ENCODE measurements at regions not wholly inside any gene's neighbourhood (a gene's known extent, or its start where the extent isn't known, plus 50 kb on each side); places are given as distances from the start of the nearest gene placed in this dataset.

DNA sequence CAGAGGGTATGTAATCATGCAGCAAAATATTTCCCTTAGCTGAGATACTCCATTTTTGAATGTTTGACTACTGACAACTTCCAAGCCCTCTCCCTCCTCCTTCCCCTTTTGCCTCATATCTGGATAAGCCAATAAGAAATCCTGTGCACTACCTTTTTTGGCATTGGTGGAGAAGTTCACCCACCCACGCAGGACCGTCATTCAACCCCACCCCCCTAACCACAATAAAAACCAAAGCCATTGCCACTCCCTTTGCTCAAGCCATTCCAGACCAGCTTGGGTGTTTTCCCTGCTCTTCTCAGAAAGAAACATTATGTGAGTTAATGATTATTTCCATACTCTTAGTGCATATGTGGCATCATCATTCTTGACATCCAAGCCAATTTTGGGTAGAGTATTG, 176.7 kb downstream of the PTPN11 start:
- Mint-ChIP-seq H3K4me3 (no peak overlapping the region), H3K4me1 (peaks cover 10% of the 10 kb centered on the region), H3K27me3 (ENCODE audit: low read depth) (peaks cover 88% of the 10 kb centered on the region), H3K27ac (no peak overlapping the region), H3K36me3 (peaks cover 2% of the 10 kb centered on the region), H3K9me3 (peaks cover 9% of the 10 kb centered on the region)
- ChIA-PET POLR2A (interaction anchor here (0.6 kb wide), 1 partner anchor 112 kb away, joined by 3 read pairs; no protein-coding TSS in a partner anchor), CTCF (interaction anchor here (1.1 kb wide), 1 partner anchor 21 kb away, joined by 3 read pairs; no protein-coding TSS in a partner anchor)
- DNase-seq (ENCODE audit: low spot score) (no peak), ATAC-seq (no peak)
- TF ChIP-seq MLX (CRISPR knock-in tag; IDR thresholded peaks at IDR 0.05) (no peak), JUN (CRISPR knock-in tag; IDR thresholded peaks at IDR 0.05) (no peak), NR1H2 (CRISPR knock-in tag; IDR thresholded peaks at IDR 0.05) (no peak), IRF1 (CRISPR knock-in tag; IDR thresholded peaks at IDR 0.05) (no peak), ATF3 (CRISPR knock-in tag; conservative IDR thresholded peaks at IDR 0.05) (no peak), ESRRA (CRISPR knock-in tag; IDR thresholded peaks at IDR 0.05; ENCODE audit: borderline replicate concordance) (no peak), HMGA2 (CRISPR knock-in tag; IDR thresholded peaks at IDR 0.05) (no peak), CBFB (CRISPR knock-in tag; IDR thresholded peaks at IDR 0.05; ENCODE audit: low read depth) (no peak), NR2C2 (CRISPR knock-in tag; IDR thresholded peaks at IDR 0.05) (no peak), SP1 (CRISPR knock-in tag; conservative IDR thresholded peaks at IDR 0.05) (no peak), ZNF138 (CRISPR knock-in tag; conservative IDR thresholded peaks at IDR 0.05) (no peak)
- TF ChIP-seq, protein P1, sequence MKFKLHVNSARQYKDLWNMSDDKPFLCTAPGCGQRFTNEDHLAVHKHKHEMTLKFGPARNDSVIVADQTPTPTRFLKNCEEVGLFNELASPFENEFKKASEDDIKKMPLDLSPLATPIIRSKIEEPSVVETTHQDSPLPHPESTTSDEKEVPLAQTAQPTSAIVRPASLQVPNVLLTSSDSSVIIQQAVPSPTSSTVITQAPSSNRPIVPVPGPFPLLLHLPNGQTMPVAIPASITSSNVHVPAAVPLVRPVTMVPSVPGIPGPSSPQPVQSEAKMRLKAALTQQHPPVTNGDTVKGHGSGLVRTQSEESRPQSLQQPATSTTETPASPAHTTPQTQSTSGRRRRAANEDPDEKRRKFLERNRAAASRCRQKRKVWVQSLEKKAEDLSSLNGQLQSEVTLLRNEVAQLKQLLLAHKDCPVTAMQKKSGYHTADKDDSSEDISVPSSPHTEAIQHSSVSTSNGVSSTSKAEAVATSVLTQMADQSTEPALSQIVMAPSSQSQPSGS (CRISPR knock-in tag; IDR thresholded peaks at IDR 0.05; ENCODE audit: borderline replicate concordance, low read depth) = no peak
- TF ChIP-seq, protein P2, sequence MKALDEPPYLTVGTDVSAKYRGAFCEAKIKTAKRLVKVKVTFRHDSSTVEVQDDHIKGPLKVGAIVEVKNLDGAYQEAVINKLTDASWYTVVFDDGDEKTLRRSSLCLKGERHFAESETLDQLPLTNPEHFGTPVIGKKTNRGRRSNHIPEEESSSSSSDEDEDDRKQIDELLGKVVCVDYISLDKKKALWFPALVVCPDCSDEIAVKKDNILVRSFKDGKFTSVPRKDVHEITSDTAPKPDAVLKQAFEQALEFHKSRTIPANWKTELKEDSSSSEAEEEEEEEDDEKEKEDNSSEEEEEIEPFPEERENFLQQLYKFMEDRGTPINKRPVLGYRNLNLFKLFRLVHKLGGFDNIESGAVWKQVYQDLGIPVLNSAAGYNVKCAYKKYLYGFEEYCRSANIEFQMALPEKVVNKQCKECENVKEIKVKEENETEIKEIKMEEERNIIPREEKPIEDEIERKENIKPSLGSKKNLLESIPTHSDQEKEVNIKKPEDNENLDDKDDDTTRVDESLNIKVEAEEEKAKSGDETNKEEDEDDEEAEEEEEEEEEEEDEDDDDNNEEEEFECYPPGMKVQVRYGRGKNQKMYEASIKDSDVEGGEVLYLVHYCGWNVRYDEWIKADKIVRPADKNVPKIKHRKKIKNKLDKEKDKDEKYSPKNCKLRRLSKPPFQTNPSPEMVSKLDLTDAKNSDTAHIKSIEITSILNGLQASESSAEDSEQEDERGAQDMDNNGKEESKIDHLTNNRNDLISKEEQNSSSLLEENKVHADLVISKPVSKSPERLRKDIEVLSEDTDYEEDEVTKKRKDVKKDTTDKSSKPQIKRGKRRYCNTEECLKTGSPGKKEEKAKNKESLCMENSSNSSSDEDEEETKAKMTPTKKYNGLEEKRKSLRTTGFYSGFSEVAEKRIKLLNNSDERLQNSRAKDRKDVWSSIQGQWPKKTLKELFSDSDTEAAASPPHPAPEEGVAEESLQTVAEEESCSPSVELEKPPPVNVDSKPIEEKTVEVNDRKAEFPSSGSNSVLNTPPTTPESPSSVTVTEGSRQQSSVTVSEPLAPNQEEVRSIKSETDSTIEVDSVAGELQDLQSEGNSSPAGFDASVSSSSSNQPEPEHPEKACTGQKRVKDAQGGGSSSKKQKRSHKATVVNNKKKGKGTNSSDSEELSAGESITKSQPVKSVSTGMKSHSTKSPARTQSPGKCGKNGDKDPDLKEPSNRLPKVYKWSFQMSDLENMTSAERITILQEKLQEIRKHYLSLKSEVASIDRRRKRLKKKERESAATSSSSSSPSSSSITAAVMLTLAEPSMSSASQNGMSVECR (CRISPR knock-in tag; IDR thresholded peaks at IDR 0.05; ENCODE audit: borderline replicate concordance) = no peak

DNA sequence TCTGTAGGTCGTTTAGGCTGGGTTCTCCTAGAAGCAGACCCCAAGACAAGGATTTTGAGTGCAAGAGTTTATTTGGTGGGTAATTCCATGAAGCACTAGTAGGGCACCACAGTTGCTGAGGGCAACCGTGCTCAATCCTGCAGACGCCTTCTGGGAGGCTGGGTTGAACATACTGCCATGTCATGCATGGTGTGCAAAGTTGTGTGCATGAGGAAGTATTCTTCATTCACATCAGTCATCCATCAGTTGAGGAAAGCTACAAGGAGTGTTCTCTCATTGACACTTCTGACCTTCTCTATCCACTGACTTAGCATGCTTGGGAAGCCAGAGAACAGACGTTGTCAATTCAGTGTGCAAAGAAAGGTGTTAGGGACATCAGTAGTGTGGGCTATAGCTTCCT, 179.2 kb downstream of the PTPN11 start:
- DNase-seq (ENCODE audit: low spot score) = no peak
- Mint-ChIP-seq H3K9me3 (peaks cover 12% of the 10 kb centered on the region), H3K27me3 (ENCODE audit: low read depth) (peaks cover 68% of the 10 kb centered on the region), H3K27ac (no peak overlapping the region), H3K36me3 (peaks cover 6% of the 10 kb centered on the region), H3K4me1 (peaks cover 18% of the 10 kb centered on the region), H3K4me3 (no peak overlapping the region)
- CTCF ChIA-PET = no interaction called here
- ATAC-seq = no peak
- TF ChIP-seq ZBTB43 (CRISPR knock-in tag; IDR thresholded peaks at IDR 0.05) (no peak), ZNF671 (CRISPR knock-in tag; IDR thresholded peaks at IDR 0.05) (no peak), NFE2L1 (CRISPR knock-in tag; IDR thresholded peaks at IDR 0.05) (no peak), PREB (CRISPR knock-in tag; IDR thresholded peaks at IDR 0.05; ENCODE audit: borderline replicate concordance) (no peak), IRF2 (CRISPR knock-in tag; IDR thresholded peaks at IDR 0.05; ENCODE audit: borderline replicate concordance, low read depth) (no peak), SP1 (CRISPR knock-in tag; conservative IDR thresholded peaks at IDR 0.05) (no peak), PRRX2 (CRISPR knock-in tag; IDR thresholded peaks at IDR 0.05) (no peak), ESRRA (CRISPR knock-in tag; IDR thresholded peaks at IDR 0.05; ENCODE audit: borderline replicate concordance) (no peak), NR2C2 (CRISPR knock-in tag; IDR thresholded peaks at IDR 0.05) (no peak)
- TF ChIP-seq, protein P3, sequence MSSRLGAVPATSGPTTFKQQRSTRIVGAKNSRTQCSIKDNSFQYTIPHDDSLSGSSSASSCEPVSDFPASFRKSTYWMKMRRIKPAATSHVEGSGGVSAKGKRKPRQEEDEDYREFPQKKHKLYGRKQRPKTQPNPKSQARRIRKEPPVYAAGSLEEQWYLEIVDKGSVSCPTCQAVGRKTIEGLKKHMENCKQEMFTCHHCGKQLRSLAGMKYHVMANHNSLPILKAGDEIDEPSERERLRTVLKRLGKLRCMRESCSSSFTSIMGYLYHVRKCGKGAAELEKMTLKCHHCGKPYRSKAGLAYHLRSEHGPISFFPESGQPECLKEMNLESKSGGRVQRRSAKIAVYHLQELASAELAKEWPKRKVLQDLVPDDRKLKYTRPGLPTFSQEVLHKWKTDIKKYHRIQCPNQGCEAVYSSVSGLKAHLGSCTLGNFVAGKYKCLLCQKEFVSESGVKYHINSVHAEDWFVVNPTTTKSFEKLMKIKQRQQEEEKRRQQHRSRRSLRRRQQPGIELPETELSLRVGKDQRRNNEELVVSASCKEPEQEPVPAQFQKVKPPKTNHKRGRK (CRISPR knock-in tag; IDR thresholded peaks at IDR 0.05; ENCODE audit: borderline replicate concordance) = no peak
- POLR2A ChIA-PET = no interaction called here
